DOHH2 (cell line): ENCODE measurements at regions not wholly inside any gene's neighbourhood (a gene's known extent, or its start where the extent isn't known, plus 50 kb on each side); places are given as distances from the start of the nearest gene placed in this dataset.
"Not testable (repeated sequence)": the region's sequence is repeated elsewhere in the genome, so short reads cannot be mapped to it uniquely, and the experiment has no call there.

Source experiments
- H3F3A ChIP-seq: fragments of 200-600 bp; sonication (generic), shearing (Covaris generic); 2 replicates; pipeline ENCODE4 v1.6.0; 2016; ENCODE audit warnings: antibody characterized with exemption, mild to moderate bottlenecking; ENCODE audit not compliant: control insufficient read depth, insufficient read depth
- H3K27ac ChIP-seq: fragments of 200-600 bp; sonication (generic); 2 replicates; pipeline ENCODE4 v1.5.1; 2014; ENCODE audit warnings: low read depth, mild to moderate bottlenecking, low read length, moderate library complexity
- H3K27me3 ChIP-seq: fragments of 200-600 bp; sonication (generic); 2 replicates; pipeline ENCODE4 v1.6.1; 2014; ENCODE audit warnings: mild to moderate bottlenecking, low read length, mixed read lengths; ENCODE audit not compliant: control insufficient read depth
- H3K36me3 ChIP-seq: fragments of 200-600 bp; sonication (generic); 2 replicates; pipeline ENCODE4 v1.6.1; 2014; ENCODE audit warnings: mild to moderate bottlenecking, low read length, moderate library complexity, mixed read lengths; ENCODE audit not compliant: control insufficient read depth
- H3K4me1 ChIP-seq: fragments of 200-600 bp; sonication (generic); 2 replicates; pipeline ENCODE4 v1.6.1; 2014; ENCODE audit warnings: mild to moderate bottlenecking, low read length, mixed read lengths; ENCODE audit not compliant: control insufficient read depth
- H3K4me2 ChIP-seq: fragments of 200-600 bp; sonication (generic); 2 replicates; pipeline ENCODE4 v1.6.0; 2014; ENCODE audit warnings: mild to moderate bottlenecking, low read length, moderate library complexity
- H3K4me3 ChIP-seq: fragments of 200-600 bp; sonication (generic); 2 replicates; pipeline ENCODE4 v1.5.1; 2014; ENCODE audit warnings: mild to moderate bottlenecking, low read length, mixed read lengths
- H3K79me2 ChIP-seq: fragments of 200-600 bp; sonication (generic); 2 replicates; pipeline ENCODE4 v1.6.1; 2014; ENCODE audit warnings: mild to moderate bottlenecking, low read length, mixed read lengths; ENCODE audit not compliant: control insufficient read depth
- H3K9me2 ChIP-seq: fragments of 200-600 bp; sonication (generic); replicated peaks from 2 replicates; pipeline ENCODE4 v1.6.1; 2014; ENCODE audit warnings: mild to moderate bottlenecking, low read length, mixed read lengths; ENCODE audit not compliant: control insufficient read depth
- H3K9me3 ChIP-seq: fragments of 200-600 bp; sonication (generic); 2 replicates; pipeline ENCODE4 v1.6.1; 2014; ENCODE audit warnings: antibody characterized with exemption, low read length, mixed read lengths; ENCODE audit not compliant: control insufficient read depth, insufficient read depth
- H4K20me1 ChIP-seq: fragments of 200-600 bp; sonication (generic); 2 replicates; pipeline ENCODE4 v1.6.0; 2014; ENCODE audit warnings: low read depth, mild to moderate bottlenecking, antibody characterized with exemption, low read length, moderate library complexity; ENCODE audit not compliant: control insufficient read depth, insufficient read depth
- CTCF ChIP-seq: fragments of 200-600 bp; sonication (generic); IDR thresholded peaks from one replicate; pipeline ENCODE4 v1.5.1; 2014; ENCODE audit warnings: antibody characterized with exemption, mild to moderate bottlenecking, low read depth, low read length; ENCODE audit not compliant: poor library complexity, severe bottlenecking
- EZH2phosphoT487 ChIP-seq: fragments of 200-600 bp; sonication (generic); IDR thresholded peaks from 2 replicates; pipeline ENCODE4 v1.6.1; 2017; ENCODE audit warnings: borderline replicate concordance, mild to moderate bottlenecking, antibody characterized with exemption, low read length, moderate library complexity, mixed read lengths

GRCh38 chr5:93954421-93955069 lies 213.1 kb upstream of the POU5F2 start:
- Histone ChIP-seq H3K4me1 (no peaks in the 10 kb centered on the region), H3F3A (no peaks in the 10 kb centered on the region), H3K79me2 (no peaks in the 10 kb centered on the region), H3K4me2 (no peak overlapping the region), H3K36me3 (no peaks in the 10 kb centered on the region), H3K9me2 (no peaks in the 10 kb centered on the region), H3K27ac (no peak overlapping the region), H3K9me3 (no peaks in the 10 kb centered on the region), H3K27me3 (no peaks in the 10 kb centered on the region), H3K4me3 (no peak overlapping the region), H4K20me1 (no peaks in the 10 kb centered on the region)
- TF ChIP-seq CTCF (no peak), EZH2phosphoT487 (no peak)

DNA sequence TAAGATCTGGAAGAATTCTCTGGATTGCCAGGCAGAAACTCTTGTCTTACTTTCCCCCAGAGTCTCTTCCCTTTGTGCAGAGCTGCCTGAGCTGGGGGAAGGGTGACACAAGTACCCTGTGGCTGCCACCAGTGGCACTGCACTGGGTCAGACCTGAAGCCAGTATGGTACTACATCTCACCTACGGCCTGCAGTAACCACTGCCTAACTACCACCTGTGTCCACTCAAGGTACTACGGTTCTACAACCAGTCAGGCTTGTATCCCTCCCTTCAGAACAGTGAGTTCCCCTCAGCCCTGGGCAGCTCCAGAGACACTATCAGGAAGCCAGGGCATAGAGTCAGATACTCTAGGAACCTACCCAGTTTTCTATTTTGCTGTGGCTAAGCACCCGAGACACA lies 212.0 kb upstream of the POU5F2 start:
- no peak overlapping the region for H3K27ac ChIP-seq
- no peaks in the 10 kb centered on the region for H3K9me3 ChIP-seq
- no peaks in the 10 kb centered on the region for H3F3A ChIP-seq
- no peaks in the 10 kb centered on the region for H3K36me3 ChIP-seq
- H3K4me1 ChIP-seq, result no peaks in the 10 kb centered on the region
- H4K20me1 ChIP-seq, result no peaks in the 10 kb centered on the region
- no peak for TF ChIP-seq CTCF
- no peak for TF ChIP-seq EZH2phosphoT487
- no peaks in the 10 kb centered on the region for H3K9me2 ChIP-seq
- no peaks in the 10 kb centered on the region for H3K27me3 ChIP-seq
- H3K4me2 ChIP-seq, result no peak overlapping the region
- H3K79me2 ChIP-seq, result no peaks in the 10 kb centered on the region
- H3K4me3 ChIP-seq, result no peak overlapping the region

- Histone ChIP-seq H3K4me2 (no peak overlapping the region), H3K27ac (no peak overlapping the region), H3K9me2 (no peaks in the 10 kb centered on the region), H3K36me3 (no peaks in the 10 kb centered on the region), H4K20me1 (no peaks in the 10 kb centered on the region), H3K27me3 (no peaks in the 10 kb centered on the region), H3K4me3 (no peak overlapping the region), H3K4me1 (no peaks in the 10 kb centered on the region), H3F3A (no peaks in the 10 kb centered on the region), H3K9me3 (no peaks in the 10 kb centered on the region), H3K79me2 (no peaks in the 10 kb centered on the region)
- TF ChIP-seq CTCF (no peak), EZH2phosphoT487 (no peak)
Observed at GRCh38 chr5:93941897-93942296, 200.5 kb upstream of the POU5F2 start.

- not testable (repeated sequence) for H3K4me2 ChIP-seq, H3K79me2 ChIP-seq, H3K4me1 ChIP-seq, H3K9me2 ChIP-seq, H3K9me3 ChIP-seq, H3K27ac ChIP-seq, H3F3A ChIP-seq, H3K27me3 ChIP-seq, H3K36me3 ChIP-seq, H4K20me1 ChIP-seq, H3K4me3 ChIP-seq
Observed at GRCh38 chr5:93933269-93933668, 191.9 kb upstream of the POU5F2 start.
